Keratinocyte (primary cell): ENCODE measurements at regions not wholly inside any gene's neighbourhood (a gene's known extent, or its start where the extent isn't known, plus 50 kb on each side); places are given as distances from the start of the nearest gene placed in this dataset.

Experiments
- CTCF ChIP-seq, 3 experiments: IDR thresholded peaks in 1 of 3; conservative IDR thresholded peaks in 1 of 3; optimal IDR thresholded peaks in 1 of 3; 2 replicates in 2 of 3; 3 replicates in 1 of 3; pipeline versions ENCODE3 to v1.5.1; 2011; ENCODE audit warnings: low read length in 3 of 3, mild to moderate bottlenecking in 3 of 3, moderate library complexity in 2 of 3, control low read depth in 1 of 3, inconsistent platforms in 1 of 3; ENCODE audit not compliant: insufficient read depth in 2 of 3; ENCODE audit errors: extremely low read depth in 1 of 3
- EZH2 ChIP-seq: IDR thresholded peaks from one replicate; pipeline ENCODE4 v1.6.1; 2012; ENCODE audit warnings: inconsistent platforms, mild to moderate bottlenecking, low read length, moderate library complexity

GRCh38 chr3:102092617-102093466 is 243.5 kb downstream of the NFKBIZ start:
- TF ChIP-seq CTCF (optimal IDR thresholded peaks at IDR 0.05 in 1 of 3, IDR thresholded peaks at IDR 0.05 in 1 of 3, conservative IDR thresholded peaks at IDR 0.05 in 1 of 3; ENCODE audit: extremely low read depth in 1 of 3, insufficient read depth in 2 of 3, low read length in 3 of 3), result no peak
- TF ChIP-seq EZH2, result no peak
